Adrenal gland (tissue), 9 donors: ENCODE measurements at regions not wholly inside any gene's neighbourhood (a gene's known extent, or its start where the extent isn't known, plus 50 kb on each side); places are given as distances from the start of the nearest gene placed in this dataset.

Experiments
- DNase-seq, 7 donors: peaks; one replicate each; pipeline ENCODE4 v3.0.0-alpha.2; 2019 to 2020
- H3K27ac ChIP-seq, 5 donors: fragments of 200-600 bp; sonication (generic) in 4 of 5; 1 replicate in 3 of 5; 2 replicates in 2 of 5; pipeline versions ENCODE4 v1.5.1 to v1.8.0; 2016 to 2020; ENCODE audit warnings: mild to moderate bottlenecking in 1 of 5
- H3K27me3 ChIP-seq: fragments of 200-600 bp; 2 replicates; pipeline ENCODE4 v1.8.0; 2021
- H3K36me3 ChIP-seq, 2 donors: fragments of 200-600 bp; replicated peaks in 1 of 2; 1 replicate in 1 of 2; 2 replicates in 1 of 2; pipeline versions ENCODE4 v1.5.1 to v1.8.0; 2018 to 2022
- H3K4me1 ChIP-seq, 2 donors: fragments of 200-600 bp; replicated peaks in 1 of 2; 1 replicate in 1 of 2; 2 replicates in 1 of 2; pipeline versions ENCODE4 v1.5.1 to v1.8.0; 2018 to 2021
- H3K4me3 ChIP-seq, 4 donors: fragments of 200-600 bp; sonication (generic) in 3 of 4; one replicate each; pipeline ENCODE4 v1.5.1; 2016 to 2018
- H3K9me3 ChIP-seq, 3 donors: fragments of 200-600 bp; sonication (generic) in 1 of 3; replicated peaks in 1 of 3; 1 replicate in 2 of 3; 2 replicates in 1 of 3; pipeline versions ENCODE4 v1.5.1 to v1.8.0; 2016 to 2021
- POLR2A ChIP-seq, 2 donors: fragments of 450-650 bp; IDR thresholded peaks; one replicate each; pipeline ENCODE4 v1.6.1; 2017; ENCODE audit warnings: antibody characterized with exemption in 2 of 2, mild to moderate bottlenecking in 2 of 2, moderate library complexity in 1 of 2
- WGBS, 4 donors: extraction: QIAGEN DNeasy Blood & Tissue Kit in 2 of 4; methylation state at CpG; one replicate each; pipeline versions ENCODE4 v1.1.5 to v1.1.7; 2013 to 2017; 5-methylcytosine and 5-hydroxymethylcytosine counted together
- intact Hi-C, 2 donors: fragments of 100-400 bp; cut with DNase I; formaldehyde crosslinking; loops; one replicate each; pipeline versions ENCODE4 v1.14.1 to v1.15.0; 2022 to 2023
- TF ChIP-seq, protein P1 (sequence below), 6 experiments: fragments of 450-650 bp in 4 of 6; fragments of 200-600 bp in 2 of 6; sonication (generic) in 1 of 6; IDR thresholded peaks; 1 replicate in 5 of 6; 2 replicates in 1 of 6; pipeline versions ENCODE4 v1.5.1 to v1.8.0; 2016 to 2021; ENCODE audit warnings: antibody characterized with exemption in 6 of 6, mild to moderate bottlenecking in 2 of 6, moderate library complexity in 1 of 6
- donor health status: healthy with polysubstance abuse.
- donor health status: Bipolar disorder and iron deficiency.
- donor health status: DM: yes; HTN: yes; CAD: no.
- donor health status: DM: no; HTN: no; CAD: no.
- donor health status: DM: no; HTN: no; CAD: no.

DNA sequence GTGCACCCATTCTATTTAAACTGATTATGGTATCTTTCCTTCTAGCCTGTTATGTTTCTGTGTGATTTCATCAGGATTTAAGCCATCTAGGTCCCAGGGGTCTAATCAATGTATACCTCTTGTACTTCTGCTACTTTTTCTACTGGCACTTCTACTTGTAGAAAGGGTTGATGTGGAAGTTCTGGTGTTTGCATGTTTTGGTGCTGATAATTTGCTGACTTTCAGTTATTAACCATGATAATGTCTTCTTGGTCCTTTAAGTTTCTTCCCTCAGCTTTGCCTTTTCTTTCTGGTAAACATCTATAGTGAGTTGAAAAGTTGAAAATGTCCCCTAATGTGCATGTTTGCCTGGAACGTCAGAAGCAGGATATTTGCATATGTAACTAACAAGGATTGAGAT, 390.6 kb upstream of the MAP3K7 start:
- DNase-seq: no peak
- 64 to 75% (median 67%) methylated on average over 1 of the region's 1 CpG for WGBS, 4 donors
- Histone ChIP-seq H3K4me1 (no peaks in the 10 kb centered on the region), H3K27ac (no peak overlapping the region), H3K27me3 (no peaks in the 10 kb centered on the region), H3K4me3 (no peak overlapping the region), H3K9me3 (no peaks in the 10 kb centered on the region), H3K36me3 (no peaks in the 10 kb centered on the region)
- intact Hi-C loops: no loop called here
- TF ChIP-seq, protein P1, sequence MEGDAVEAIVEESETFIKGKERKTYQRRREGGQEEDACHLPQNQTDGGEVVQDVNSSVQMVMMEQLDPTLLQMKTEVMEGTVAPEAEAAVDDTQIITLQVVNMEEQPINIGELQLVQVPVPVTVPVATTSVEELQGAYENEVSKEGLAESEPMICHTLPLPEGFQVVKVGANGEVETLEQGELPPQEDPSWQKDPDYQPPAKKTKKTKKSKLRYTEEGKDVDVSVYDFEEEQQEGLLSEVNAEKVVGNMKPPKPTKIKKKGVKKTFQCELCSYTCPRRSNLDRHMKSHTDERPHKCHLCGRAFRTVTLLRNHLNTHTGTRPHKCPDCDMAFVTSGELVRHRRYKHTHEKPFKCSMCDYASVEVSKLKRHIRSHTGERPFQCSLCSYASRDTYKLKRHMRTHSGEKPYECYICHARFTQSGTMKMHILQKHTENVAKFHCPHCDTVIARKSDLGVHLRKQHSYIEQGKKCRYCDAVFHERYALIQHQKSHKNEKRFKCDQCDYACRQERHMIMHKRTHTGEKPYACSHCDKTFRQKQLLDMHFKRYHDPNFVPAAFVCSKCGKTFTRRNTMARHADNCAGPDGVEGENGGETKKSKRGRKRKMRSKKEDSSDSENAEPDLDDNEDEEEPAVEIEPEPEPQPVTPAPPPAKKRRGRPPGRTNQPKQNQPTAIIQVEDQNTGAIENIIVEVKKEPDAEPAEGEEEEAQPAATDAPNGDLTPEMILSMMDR (IDR thresholded peaks at IDR 0.05): no peak
- no peak for TF ChIP-seq POLR2A (IDR thresholded peaks at IDR 0.05)

GRCh38 chr6:90976341-90976740, 389.5 kb upstream of the MAP3K7 start:
- H3K4me1 ChIP-seq: no peaks in the 10 kb centered on the region
- WGBS, 4 donors: 85 to 90% (median 86%) methylated on average over 2 of the region's 2 CpGs
- DNase-seq: no peak
- no peaks in the 10 kb centered on the region for H3K27me3 ChIP-seq
- H3K36me3 ChIP-seq: no peaks in the 10 kb centered on the region
- no peaks in the 10 kb centered on the region for H3K9me3 ChIP-seq
- H3K27ac ChIP-seq: no peak overlapping the region
- no peak for TF ChIP-seq POLR2A (IDR thresholded peaks at IDR 0.05)
- TF ChIP-seq, protein P1 (IDR thresholded peaks at IDR 0.05): no peak
- intact Hi-C loops: no loop called here
- H3K4me3 ChIP-seq: no peak overlapping the region

DNA sequence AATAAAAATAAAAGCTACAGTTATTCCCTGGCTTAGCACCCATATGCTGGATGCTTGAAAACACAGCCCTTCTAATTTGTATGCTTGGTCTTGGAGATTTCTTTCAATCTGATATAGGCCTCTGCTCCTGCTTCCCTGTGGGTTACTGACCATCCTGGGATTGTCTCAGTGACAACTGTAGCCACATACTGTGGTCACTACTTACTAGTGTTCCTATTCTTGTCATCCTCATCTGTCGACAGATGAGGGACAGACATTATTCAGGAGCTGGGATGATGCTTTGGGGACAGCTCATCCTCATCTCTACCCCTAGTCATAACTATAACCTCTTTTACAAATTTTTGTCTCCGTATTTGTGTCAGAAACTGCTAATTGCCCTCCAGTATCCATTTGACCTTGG, 388.9 kb upstream of the MAP3K7 start:
- WGBS, 4 donors: 58 to 67% (median 64%) methylated on average over 2 of the region's 2 CpGs

GRCh38 chr6:90973188-90973587, 386.3 kb upstream of the MAP3K7 start:
- H3K9me3 ChIP-seq: no peaks in the 10 kb centered on the region
- no peaks in the 10 kb centered on the region for H3K27me3 ChIP-seq
- H3K4me3 ChIP-seq: no peak overlapping the region
- intact Hi-C loops: no loop called here
- no peak for TF ChIP-seq POLR2A (IDR thresholded peaks at IDR 0.05)
- TF ChIP-seq, protein P1 (IDR thresholded peaks at IDR 0.05): no peak
- DNase-seq: no peak
- H3K36me3 ChIP-seq: no peaks in the 10 kb centered on the region
- H3K27ac ChIP-seq: no peak overlapping the region
- H3K4me1 ChIP-seq: no peaks in the 10 kb centered on the region

More for the DNA sequence above, 388.9 kb upstream of the MAP3K7 start:
- TF ChIP-seq, protein P1 (IDR thresholded peaks at IDR 0.05): no peak
- TF ChIP-seq POLR2A (IDR thresholded peaks at IDR 0.05): no peak
- no peaks in the 10 kb centered on the region for H3K9me3 ChIP-seq
- H3K4me1 ChIP-seq: no peaks in the 10 kb centered on the region
- intact Hi-C loops: no loop called here
- H3K27me3 ChIP-seq: no peaks in the 10 kb centered on the region
- no peak for DNase-seq
- H3K36me3 ChIP-seq: no peaks in the 10 kb centered on the region
- no peak overlapping the region for H3K4me3 ChIP-seq
- no peak overlapping the region for H3K27ac ChIP-seq
